Amniotic stem cell (primary cell): ENCODE measurements at regions not wholly inside any gene's neighbourhood (a gene's known extent, or its start where the extent isn't known, plus 50 kb on each side); places are given as distances from the start of the nearest gene placed in this dataset.

ENCODE experiments used
- DNase-seq: peaks from one replicate; lab custom pipeline; 2025; lab: John Stamatoyannopoulos, UW

GRCh38 chr11:45091563-45092403 is 54.7 kb upstream of the PRDM11 start:
- no peak for DNase-seq

GRCh38 chr11:45092404-45092785 is 54.0 kb upstream of the PRDM11 start:
- no peak for DNase-seq

GRCh38 chr11:45092901-45093760 is 53.3 kb upstream of the PRDM11 start:
- no peak for DNase-seq

- DNase-seq: no peak
Observed at GRCh38 chr11:45093761-45094455, 52.5 kb upstream of the PRDM11 start.

DNA sequence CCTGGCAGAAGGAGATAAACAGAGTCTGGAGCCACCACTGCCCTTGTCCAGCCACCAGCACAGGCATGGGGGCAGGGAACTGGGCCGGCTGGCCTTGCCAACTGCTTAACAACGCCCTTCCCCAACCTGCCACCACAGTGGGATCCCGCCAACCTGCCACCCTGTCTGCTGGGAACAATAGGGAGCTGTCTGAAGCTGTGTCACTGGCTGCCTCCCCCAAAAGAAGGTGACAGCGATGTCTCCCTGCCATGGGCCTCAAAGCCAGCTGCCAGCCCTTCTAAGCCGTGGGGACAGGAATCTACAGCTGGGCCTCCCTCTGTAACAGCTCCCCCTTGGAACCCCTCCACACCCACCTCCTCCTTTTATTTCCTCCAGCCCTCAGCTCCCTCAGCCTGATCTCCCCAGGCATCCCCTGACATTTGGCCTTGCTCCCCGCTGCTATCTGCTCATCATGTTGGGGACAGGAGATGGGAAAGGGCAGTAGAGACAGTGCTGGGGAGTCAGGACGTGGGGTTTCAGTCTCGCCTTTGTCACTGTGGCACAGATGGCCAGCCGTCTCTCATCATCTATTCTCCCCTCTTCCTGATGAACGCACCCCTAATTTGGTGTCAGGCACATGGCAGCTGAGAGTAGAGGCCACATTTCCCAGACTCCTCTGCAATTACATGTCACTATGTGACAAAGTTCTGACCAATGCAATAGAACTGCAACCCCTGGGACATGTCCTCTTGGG is 51.3 kb upstream of the PRDM11 start:
- no peak for DNase-seq

- no peak for DNase-seq
Observed at GRCh38 chr11:45095691-45096010, 50.8 kb upstream of the PRDM11 start.

DNA sequence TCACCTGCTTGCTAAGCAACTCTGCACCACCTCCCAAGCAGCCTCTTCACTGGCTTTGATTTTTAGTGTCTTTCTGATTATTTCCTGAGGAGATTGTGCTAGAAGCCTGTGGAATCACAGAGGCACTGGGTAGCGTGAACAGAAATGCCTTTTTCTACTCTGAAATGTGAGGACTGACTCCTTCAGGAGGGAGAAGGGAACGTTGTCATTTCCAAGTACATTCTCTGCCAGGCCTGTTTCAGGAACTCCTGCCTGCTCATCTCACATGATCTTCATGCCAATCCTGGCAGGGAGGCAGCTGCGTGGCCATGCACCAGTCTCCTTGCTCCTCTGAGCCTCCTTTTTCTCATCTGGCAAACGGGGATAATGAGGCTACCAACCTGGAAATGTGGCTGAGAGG is 49.8 kb upstream of the PRDM11 start:
- DNase-seq: no peak
